Adipose tissue (tissue), 3 donors: ENCODE measurements at regions not wholly inside any gene's neighbourhood (a gene's known extent, or its start where the extent isn't known, plus 50 kb on each side); places are given as distances from the start of the nearest gene placed in this dataset.

Experiments used
- H3K27ac ChIP-seq: one replicate; pipeline ENCODE4 v1.5.1; 2013; ENCODE audit warnings: low read depth, low read length
- WGBS, 3 donors: extraction: QIAGEN DNeasy Blood & Tissue Kit; methylation state at CpG; one replicate each; pipeline ENCODE4 v1.1.7; 2013; 5-methylcytosine and 5-hydroxymethylcytosine counted together
- donor health status: healthy with polysubstance abuse.
- donor health status: Bipolar disorder and iron deficiency.
- donor health status: healthy.

GRCh38 chr20:40361916-40362315, 327.1 kb downstream of the MAFB start:
- no peak overlapping the region for H3K27ac ChIP-seq
- 53 to 84% (median 71%) methylated on average over 1 of the region's 1 CpG for WGBS, 3 donors

GRCh38 chr20:40359131-40359912, 329.7 kb downstream of the MAFB start:
- WGBS, 3 donors, result 48 to 59% (median 58%) methylated on average over 5 of the region's 5 CpGs
- H3K27ac ChIP-seq, result no peak overlapping the region

GRCh38 chr20:40354880-40355279, 334.2 kb downstream of the MAFB start:
- WGBS, 3 donors, result 56 to 91% (median 90%) methylated on average over 1 of the region's 1 CpG
- no peak overlapping the region for H3K27ac ChIP-seq

GRCh38 chr20:40343390-40343789, 345.6 kb downstream of the MAFB start:
- H3K27ac ChIP-seq, result no peak overlapping the region

GRCh38 chr20:40341561-40341960, 347.5 kb downstream of the MAFB start:
- H3K27ac ChIP-seq, result no peak overlapping the region

GRCh38 chr20:40339661-40340449, 349.2 kb downstream of the MAFB start:
- no peak overlapping the region for H3K27ac ChIP-seq
- WGBS, 3 donors, result 66 to 76% (median 73%) methylated on average over 2 of the region's 2 CpGs

- H3K27ac ChIP-seq, result no peak overlapping the region
- WGBS, 3 donors, result 18 to 88% (median 65%) methylated on average over 1 of the region's 1 CpG
Observed at GRCh38 chr20:40336533-40336932, 352.5 kb downstream of the MAFB start.

- H3K27ac ChIP-seq, result no peak overlapping the region
- 52 to 57% (median 55%) methylated on average over 3 of the region's 3 CpGs for WGBS, 3 donors
Observed at GRCh38 chr20:40335901-40336351, 353.1 kb downstream of the MAFB start.

GRCh38 chr20:40335437-40335836, 353.6 kb downstream of the MAFB start:
- 69 to 84% (median 73%) methylated on average over 6 of the region's 6 CpGs for WGBS, 3 donors
- no peak overlapping the region for H3K27ac ChIP-seq

GRCh38 chr20:40333591-40333990, 355.4 kb downstream of the MAFB start:
- 68 to 92% (median 89%) methylated on average over 2 of the region's 2 CpGs for WGBS, 3 donors
- H3K27ac ChIP-seq, result no peak overlapping the region

GRCh38 chr20:40331807-40332560, 357.1 kb downstream of the MAFB start:
- H3K27ac ChIP-seq, result no peak overlapping the region
- 58 to 59% (median 58%) methylated on average over 9 of the region's 9 CpGs for WGBS, 3 donors

- no peak overlapping the region for H3K27ac ChIP-seq
- WGBS, 3 donors, result 71 to 88% (median 73%) methylated on average over 3 of the region's 3 CpGs
Observed at GRCh38 chr20:40331249-40331648, 357.8 kb downstream of the MAFB start.

- no peak overlapping the region for H3K27ac ChIP-seq
- WGBS, 3 donors, result 66 to 96% (median 83%) methylated on average over 2 of the region's 2 CpGs
Observed at GRCh38 chr20:40329321-40329720, 359.7 kb downstream of the MAFB start.

GRCh38 chr20:40326784-40327183, 362.3 kb downstream of the MAFB start:
- WGBS, 3 donors, result 37 to 63% (median 39%) methylated on average over 3 of the region's 3 CpGs
- no peak overlapping the region for H3K27ac ChIP-seq

GRCh38 chr20:40325006-40325568, 363.9 kb downstream of the MAFB start:
- 81 to 96% (median 94%) methylated on average over 2 of the region's 2 CpGs for WGBS, 3 donors
- no peak overlapping the region for H3K27ac ChIP-seq

GRCh38 chr20:40323361-40323794, 365.7 kb downstream of the MAFB start:
- 63 to 87% (median 87%) methylated on average over 5 of the region's 5 CpGs for WGBS, 3 donors
- H3K27ac ChIP-seq, result no peak overlapping the region

- no peak overlapping the region for H3K27ac ChIP-seq
- 76 to 90% (median 89%) methylated on average over 1 of the region's 1 CpG for WGBS, 3 donors
Observed at GRCh38 chr20:40322941-40323340, 366.1 kb downstream of the MAFB start.

GRCh38 chr20:40320517-40321011, 368.5 kb downstream of the MAFB start:
- H3K27ac ChIP-seq, result no peak overlapping the region
- 79 to 83% (median 80%) methylated on average over 7 of the region's 7 CpGs for WGBS, 3 donors
